ENCODE measurements at regions not wholly inside any gene's neighbourhood (a gene's known extent, or its start where the extent isn't known, plus 50 kb on each side); places are given as distances from the start of the nearest gene placed in this dataset.

- no peak overlapping the region for H3K4me3 Mint-ChIP-seq
- no peak overlapping the region for H3K4me3 ChIP-seq (replicated peaks in 1 of 3; ENCODE audit: low read depth in 2 of 3, low read length in 3 of 3)
- WGBS (ENCODE audit: insufficient coverage), result 60% methylated on average over 3 of the region's 4 CpGs
- peaks cover 1 to 3% (median 2%) of the 10 kb centered on the region in 3 donors for H3K27me3 Mint-ChIP-seq (ENCODE audit: low read depth in 3 of 3)
- no peaks in the 10 kb centered on the region for H3K27me3 ChIP-seq (ENCODE audit: control insufficient read depth in 2 of 2, insufficient read depth in 2 of 2, low read length in 2 of 2)
- no peak overlapping the region for H2AFZ ChIP-seq (ENCODE audit: insufficient read depth, low read depth, low read length, poor library complexity, severe bottlenecking)
- no peaks in the 10 kb centered on the region for H3K4me1 Mint-ChIP-seq
- no peaks in the 10 kb centered on the region for H3K4me1 ChIP-seq (ENCODE audit: control insufficient read depth in 1 of 2, insufficient read depth in 2 of 2, low read length in 2 of 2)
- TF ChIP-seq CTCF (IDR thresholded peaks at IDR 0.05), result no peak
- H3K27ac Mint-ChIP-seq, result no peak overlapping the region
- H3K9me3 Mint-ChIP-seq, result peaks cover 0 to 11% (median 2%) of the 10 kb centered on the region in 7 donors
- H3K36me3 Mint-ChIP-seq, result no peaks in the 10 kb centered on the region
- H3K9me3 ChIP-seq (replicated peaks in 1 of 2; ENCODE audit: control insufficient read depth in 1 of 2, insufficient read depth in 1 of 2, low read length in 2 of 2), result peaks cover 15 to 18% of the 10 kb centered on the region in 2 donors
- DNase-seq, result no peak
- H3K36me3 ChIP-seq (replicated peaks in 1 of 2; ENCODE audit: control insufficient read depth in 1 of 2, insufficient read depth in 2 of 2, low read length in 2 of 2), result no peaks in the 10 kb centered on the region
- no peak overlapping the region for H3K4me2 ChIP-seq (replicated peaks; ENCODE audit: extremely low read depth, low read length, poor library complexity, severe bottlenecking)
- H4K20me1 ChIP-seq (ENCODE audit: insufficient read depth, low read length), result no peaks in the 10 kb centered on the region
- no peak overlapping the region for H3K9ac ChIP-seq (ENCODE audit: insufficient read depth, low read length, poor library complexity, severe bottlenecking)
- no peak overlapping the region for H3K27ac ChIP-seq (ENCODE audit: low read depth in 1 of 2, low read length in 2 of 2)
- no peaks in the 10 kb centered on the region for H3K79me2 ChIP-seq (ENCODE audit: insufficient read depth, low read length)
- intact Hi-C loops (cut with micrococcal nuclease), result no loop called here
Observed at GRCh38 chr2:104077573-104077972, 776.3 kb upstream of the POU3F3 start.

- Histone ChIP-seq H4K20me1 (ENCODE audit: insufficient read depth, low read length) (no peaks in the 10 kb centered on the region), H3K9me3 (replicated peaks in 1 of 2; ENCODE audit: control insufficient read depth in 1 of 2, insufficient read depth in 1 of 2, low read length in 2 of 2) (peaks cover 15 to 18% of the 10 kb centered on the region in 2 donors), H2AFZ (ENCODE audit: insufficient read depth, low read depth, low read length, poor library complexity, severe bottlenecking) (no peak overlapping the region), H3K27ac (ENCODE audit: low read depth in 1 of 2, low read length in 2 of 2) (no peak overlapping the region), H3K36me3 (replicated peaks in 1 of 2; ENCODE audit: control insufficient read depth in 1 of 2, insufficient read depth in 2 of 2, low read length in 2 of 2) (no peaks in the 10 kb centered on the region), H3K79me2 (ENCODE audit: insufficient read depth, low read length) (no peaks in the 10 kb centered on the region), H3K4me1 (ENCODE audit: control insufficient read depth in 1 of 2, insufficient read depth in 2 of 2, low read length in 2 of 2) (no peaks in the 10 kb centered on the region), H3K4me2 (replicated peaks; ENCODE audit: extremely low read depth, low read length, poor library complexity, severe bottlenecking) (no peak overlapping the region), H3K27me3 (ENCODE audit: control insufficient read depth in 2 of 2, insufficient read depth in 2 of 2, low read length in 2 of 2) (no peaks in the 10 kb centered on the region), H3K4me3 (replicated peaks in 1 of 3; ENCODE audit: low read depth in 2 of 3, low read length in 3 of 3) (no peak overlapping the region), H3K9ac (ENCODE audit: insufficient read depth, low read length, poor library complexity, severe bottlenecking) (no peak overlapping the region)
- no peak overlapping the region for H3K27ac Mint-ChIP-seq
- intact Hi-C loops (cut with micrococcal nuclease), result no loop called here
- no peaks in the 10 kb centered on the region for H3K36me3 Mint-ChIP-seq
- no peak for TF ChIP-seq CTCF (IDR thresholded peaks at IDR 0.05)
- peaks cover 0 to 11% (median 2%) of the 10 kb centered on the region in 7 donors for H3K9me3 Mint-ChIP-seq
- 91% methylated on average over 9 of the region's 9 CpGs for WGBS (ENCODE audit: insufficient coverage)
- H3K27me3 Mint-ChIP-seq (ENCODE audit: low read depth in 3 of 3), result peaks cover 1 to 3% (median 2%) of the 10 kb centered on the region in 3 donors
- no peak for DNase-seq
- no peak overlapping the region for H3K4me3 Mint-ChIP-seq
- H3K4me1 Mint-ChIP-seq, result no peaks in the 10 kb centered on the region
Observed at GRCh38 chr2:104078431-104079157, 775.3 kb upstream of the POU3F3 start.
